Breast epithelium (tissue), 3 donors: ENCODE measurements at regions not wholly inside any gene's neighbourhood (a gene's known extent, or its start where the extent isn't known, plus 50 kb on each side); places are given as distances from the start of the nearest gene placed in this dataset.

Experiments
- POLR2A ChIP-seq: fragments of 450-650 bp; IDR thresholded peaks from one replicate; pipeline ENCODE4 v1.6.1; 2016; ENCODE audit warnings: antibody characterized with exemption, mild to moderate bottlenecking, moderate library complexity
- POLR2AphosphoS5 ChIP-seq, 3 donors: sonication (generic); formaldehyde crosslinking; IDR thresholded peaks; one replicate each; pipeline ENCODE4 v1.6.1; 2017; ENCODE audit warnings: antibody characterized with exemption in 3 of 3

- TF ChIP-seq POLR2A (no peak), POLR2AphosphoS5 (IDR thresholded peaks at IDR 0.05) (no peak)
Observed at GRCh38 chr10:8128511-8128910, 74.0 kb downstream of the GATA3 start.
